GM18517 (cell line): ENCODE measurements at regions not wholly inside any gene's neighbourhood (a gene's known extent, or its start where the extent isn't known, plus 50 kb on each side); places are given as distances from the start of the nearest gene placed in this dataset.

ENCODE experiments used
- ATAC-seq: cut with Tn5 transposase; IDR thresholded peaks from one replicate; pipeline ENCODE4 v1.9.1; 2021; ENCODE audit warnings: mild to moderate bottlenecking, moderate library complexity; ENCODE audit not compliant: unreplicated experiment

DNA sequence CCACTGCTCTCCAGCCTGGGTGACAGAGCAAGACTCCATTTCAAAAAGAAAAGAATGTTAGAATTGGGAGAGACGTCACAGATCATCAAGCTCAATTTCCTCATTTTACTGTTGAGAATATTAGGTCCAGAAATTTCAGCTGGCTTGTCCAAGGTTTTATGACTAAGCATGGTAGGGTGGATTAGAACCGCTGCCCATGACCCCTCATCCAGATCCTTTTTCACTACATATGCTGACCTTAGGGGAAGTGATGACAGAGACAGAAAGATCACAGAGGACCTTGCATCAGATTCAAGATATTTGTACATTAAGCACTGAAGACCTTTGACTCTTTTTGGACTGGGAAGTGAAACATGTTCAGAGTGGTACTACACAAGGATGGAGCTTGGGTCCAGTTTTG, 134.5 kb downstream of the ADAMTS15 start:
- no peak for ATAC-seq

DNA sequence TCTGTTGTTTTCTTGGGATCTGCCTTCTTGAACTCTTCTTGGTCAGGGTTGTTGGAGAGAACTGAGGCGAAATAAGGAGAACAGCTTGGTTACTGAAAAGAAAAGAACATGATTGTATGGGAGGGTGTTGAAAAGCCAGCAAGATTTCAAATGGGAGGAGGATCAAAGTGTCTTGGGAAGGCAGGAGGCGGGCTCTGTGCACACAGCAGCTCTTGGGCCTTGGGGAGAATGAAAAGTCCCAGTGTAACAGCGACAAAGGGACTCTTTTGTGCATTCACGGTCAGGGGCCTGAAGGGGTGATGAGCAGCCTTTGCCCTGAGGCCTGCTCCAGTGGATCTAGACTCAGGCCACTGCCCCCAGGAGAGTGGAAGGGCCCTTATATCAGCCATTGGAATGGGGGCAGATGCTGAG, 135.4 kb downstream of the ADAMTS15 start:
- ATAC-seq = no peak

DNA sequence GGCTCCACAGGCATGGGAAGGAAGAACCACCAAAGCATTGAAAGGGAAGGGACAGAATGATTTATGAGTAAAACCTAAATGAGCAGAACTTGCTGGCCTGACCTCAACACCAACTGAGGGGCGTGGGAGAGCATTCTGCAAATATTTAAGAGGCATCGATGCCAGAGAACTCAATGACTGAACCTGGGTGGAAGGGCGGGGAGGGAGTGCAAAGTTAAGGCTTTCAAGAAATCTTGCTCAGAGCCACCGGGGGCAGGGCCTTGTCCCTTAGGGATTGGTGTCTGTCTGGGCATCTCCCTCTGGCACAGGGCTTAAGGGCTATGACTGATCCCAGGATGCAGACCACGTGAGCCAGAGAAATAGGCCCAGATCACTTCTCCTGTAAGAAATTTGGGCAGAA, 137.1 kb downstream of the ADAMTS15 start:
- ATAC-seq = no peak

- ATAC-seq = no peak
These were observed 139.2 kb downstream of the ADAMTS15 start for GRCh38 chr11:130587658-130588057.

DNA sequence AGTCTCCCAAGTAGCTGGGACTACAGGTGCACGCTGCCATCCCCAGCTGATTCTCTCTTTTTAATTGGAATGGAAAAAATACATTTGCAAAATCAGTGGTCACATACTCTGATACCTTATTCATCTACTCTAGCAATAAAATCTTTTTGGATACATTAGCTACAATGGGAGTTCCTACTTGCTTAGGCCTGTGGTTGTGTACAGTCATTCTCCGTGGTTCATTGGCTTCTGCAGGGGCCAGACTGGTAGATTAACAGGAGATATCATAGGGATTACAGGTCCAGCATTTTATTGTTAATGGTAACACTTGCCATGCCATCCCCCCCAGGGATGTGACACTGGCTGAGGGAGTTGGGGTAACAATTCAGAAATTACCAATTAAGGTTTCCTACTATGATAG, 140.0 kb downstream of the ADAMTS15 start:
- ATAC-seq = no peak

GRCh38 chr11:130592056-130592455, 143.6 kb downstream of the ADAMTS15 start:
- ATAC-seq = no peak

- no peak for ATAC-seq
These were observed 144.6 kb downstream of the ADAMTS15 start for GRCh38 chr11:130593064-130593463.

- ATAC-seq = no peak
These were observed 150.0 kb downstream of the ADAMTS15 start for GRCh38 chr11:130598433-130598832.

DNA sequence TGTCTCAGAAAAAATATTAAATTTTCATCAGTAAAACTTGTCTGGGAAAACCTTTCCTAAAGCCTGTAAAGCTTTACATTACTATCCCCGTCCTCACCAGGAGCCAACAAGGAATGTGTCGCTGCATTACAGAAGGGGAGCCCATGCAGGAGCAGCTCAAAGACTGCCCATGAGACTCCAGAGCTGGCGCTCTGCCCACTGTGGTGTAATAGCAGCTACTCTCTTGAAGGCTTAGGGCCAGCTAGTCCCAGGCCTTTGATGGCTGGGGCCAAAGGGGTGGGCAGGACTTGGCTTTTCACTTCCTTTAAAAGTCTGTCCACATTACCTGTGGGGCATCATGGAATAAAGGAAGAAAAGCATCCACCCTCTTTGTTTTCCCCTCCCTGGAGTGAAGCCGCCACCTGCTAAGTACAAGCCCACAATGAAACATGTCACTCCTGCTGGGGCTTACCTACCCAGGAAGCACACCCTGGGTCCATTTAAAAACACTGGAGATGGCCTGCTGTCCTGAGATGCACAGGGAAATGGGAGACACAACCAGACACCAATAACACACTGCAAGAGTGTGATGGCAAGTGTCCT, 150.7 kb downstream of the ADAMTS15 start:
- no peak for ATAC-seq

- ATAC-seq = no peak
These were observed 151.7 kb downstream of the ADAMTS15 start for GRCh38 chr11:130600139-130600538.

DNA sequence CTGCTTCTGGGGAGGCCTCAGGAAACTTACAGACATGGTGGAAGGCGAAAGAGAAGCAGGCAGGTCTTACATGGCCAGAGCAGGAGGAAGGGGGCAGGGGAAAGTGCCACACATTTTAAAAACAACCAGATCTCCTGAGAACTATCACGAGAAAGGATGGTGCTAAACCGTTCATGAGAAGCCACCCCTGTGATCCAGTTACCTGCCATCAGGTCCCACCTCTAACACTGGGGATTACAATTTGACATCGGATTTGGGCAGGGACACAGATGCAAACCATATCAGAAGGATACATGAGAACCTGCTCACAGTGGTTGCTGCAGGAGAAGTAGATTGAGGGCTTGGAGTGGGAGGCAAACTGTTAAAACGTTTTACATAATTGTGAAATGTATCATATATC, 152.2 kb downstream of the ADAMTS15 start:
- no peak for ATAC-seq

- ATAC-seq = no peak
These were observed 152.7 kb downstream of the ADAMTS15 start for GRCh38 chr11:130601141-130601540.

DNA sequence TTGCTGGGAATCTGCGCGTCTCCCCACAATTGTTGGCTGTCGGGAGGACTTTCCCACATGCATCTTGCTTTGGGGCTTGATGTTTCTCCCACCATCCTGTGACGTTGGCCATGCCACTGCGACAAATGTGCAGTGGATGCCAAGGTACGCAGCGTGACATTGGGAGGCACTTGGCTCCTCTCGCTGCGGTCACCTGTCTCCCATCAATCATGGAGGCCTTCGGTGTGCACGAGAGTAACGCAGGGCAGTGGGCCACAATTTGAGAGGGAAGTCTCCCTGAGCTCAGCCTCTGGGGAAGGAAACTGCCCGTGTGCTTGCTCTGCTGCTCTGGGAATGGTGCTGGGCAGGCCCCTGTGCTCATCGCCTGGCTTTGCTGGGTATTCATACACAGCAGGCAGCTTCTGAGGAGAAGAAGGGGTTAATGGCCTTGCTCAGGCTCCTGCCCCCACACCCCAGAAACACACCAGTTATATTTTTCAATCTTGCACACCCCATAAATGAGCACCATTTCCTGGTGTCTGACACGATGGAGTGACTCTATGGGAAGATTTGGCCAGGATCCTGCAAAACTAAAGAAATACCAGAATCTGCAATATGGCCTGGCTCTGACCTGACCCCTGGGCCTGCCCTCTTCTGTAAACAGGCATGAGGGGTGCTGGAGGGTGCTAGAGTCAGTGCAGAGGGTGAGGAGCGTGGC, 153.5 kb downstream of the ADAMTS15 start:
- no peak for ATAC-seq

GRCh38 chr11:130602641-130603334, 154.3 kb downstream of the ADAMTS15 start:
- ATAC-seq = no peak

GRCh38 chr11:130603335-130603906, 155.0 kb downstream of the ADAMTS15 start:
- ATAC-seq = no peak

- ATAC-seq = no peak
These were observed 156.2 kb downstream of the ADAMTS15 start for GRCh38 chr11:130604606-130605005.

DNA sequence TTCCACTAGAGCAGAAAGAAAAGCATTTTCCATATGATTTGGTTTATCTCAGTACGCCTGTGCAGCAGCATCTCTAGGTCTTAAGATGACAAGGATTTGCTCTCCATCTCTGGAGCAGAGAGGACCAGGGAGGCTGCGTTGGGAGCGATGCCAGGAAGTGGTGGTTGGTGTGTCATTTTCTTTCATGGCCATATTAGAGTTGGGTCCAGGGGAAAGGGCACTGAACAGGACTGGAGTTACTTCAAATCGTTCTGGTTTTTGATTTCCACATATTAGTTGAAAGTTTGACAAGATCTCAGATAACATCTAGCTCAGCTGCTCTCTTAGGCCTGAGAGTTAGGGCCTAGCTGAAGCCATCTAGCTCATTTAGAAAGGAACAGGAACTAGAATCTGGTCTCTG, 157.7 kb downstream of the ADAMTS15 start:
- no peak for ATAC-seq

- no peak for ATAC-seq
These were observed 158.5 kb downstream of the ADAMTS15 start for GRCh38 chr11:130606781-130607511.

DNA sequence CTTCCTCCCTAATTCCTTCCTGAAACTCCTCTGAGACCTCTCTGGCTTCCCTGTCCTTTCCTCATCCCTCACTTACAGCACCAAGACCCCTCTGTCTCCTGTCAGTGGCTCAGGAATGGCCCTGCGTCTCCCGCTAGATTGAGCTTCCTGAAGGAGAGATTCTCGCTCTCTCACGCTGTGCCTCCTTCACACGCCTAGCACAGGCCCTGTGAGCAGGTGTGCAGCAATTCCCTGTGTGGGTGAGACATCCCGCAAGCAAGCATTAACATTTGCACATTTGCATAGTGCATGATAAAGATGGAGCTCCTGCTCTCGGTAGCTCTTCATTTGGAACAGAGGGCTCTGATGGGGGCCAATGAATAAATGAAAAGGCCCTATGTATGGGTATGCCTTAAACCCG, 159.8 kb downstream of the ADAMTS15 start:
- no peak for ATAC-seq

GRCh38 chr11:130609121-130610035, 160.9 kb downstream of the ADAMTS15 start:
- ATAC-seq = no peak
